Left lung (tissue), 4 donors: ENCODE measurements at regions not wholly inside any gene's neighbourhood (a gene's known extent, or its start where the extent isn't known, plus 50 kb on each side); places are given as distances from the start of the nearest gene placed in this dataset.

Experiments
- ATAC-seq: fragments of 200-7000 bp; cut with Tn5 transposase; one replicate; pipeline ENCODE4 v1.9.1; 2020; ENCODE audit warnings: moderate library complexity
- DNase-seq, 4 donors: peaks; one replicate each; pipeline ENCODE4 v3.0.0-alpha.2; 2013 to 2020
- H3K27ac ChIP-seq, 2 donors: fragments of 200-600 bp; sonication (generic) in 1 of 2; one replicate each; pipeline versions ENCODE4 v1.5.0 to v1.8.0; 2020 to 2021
- H3K27me3 ChIP-seq, 2 donors: fragments of 200-600 bp; sonication (generic) in 1 of 2; one replicate each; pipeline versions ENCODE4 v1.5.0 to v1.8.0; 2020 to 2021
- H3K36me3 ChIP-seq, 2 donors: fragments of 200-600 bp; sonication (generic) in 1 of 2; one replicate each; pipeline versions ENCODE4 v1.5.0 to v1.8.0; 2020 to 2021
- H3K4me1 ChIP-seq, 2 donors: fragments of 200-600 bp; one replicate each; pipeline ENCODE4 v1.8.0; 2021
- H3K4me3 ChIP-seq, 2 donors: fragments of 200-600 bp; sonication (generic) in 1 of 2; one replicate each; pipeline versions ENCODE4 v1.5.0 to v1.8.0; 2020 to 2021; ENCODE audit warnings: mild to moderate bottlenecking in 1 of 2
- H3K9me3 ChIP-seq, 2 donors: fragments of 200-600 bp; sonication (generic) in 1 of 2; one replicate each; pipeline versions ENCODE4 v1.5.0 to v1.8.0; 2020 to 2021
- intact Hi-C, 2 donors: fragments of 100-400 bp; cut with DNase I; formaldehyde crosslinking; loops; one replicate each; pipeline versions ENCODE4 v1.11.2 to v1.14.2; 2022
- TF ChIP-seq, protein P1 (sequence below), 2 donors: fragments of 200-600 bp; sonication (generic) in 1 of 2; IDR thresholded peaks; one replicate each; pipeline versions ENCODE4 v1.5.0 to v1.8.0; 2021; ENCODE audit warnings: antibody characterized with exemption in 2 of 2
- donor health status: DM: no; HTN: yes; CAD: no.
- donor health status: DM: no; HTN: no; CAD: no.

GRCh38 chr13:108495646-108496361 lies 133.6 kb upstream of the MYO16 start:
- intact Hi-C loops = no loop called here
- Histone ChIP-seq H3K4me1 (peaks cover 0 to 15% of the 10 kb centered on the region in 2 donors), H3K27ac (no peak overlapping the region), H3K36me3 (no peaks in the 10 kb centered on the region), H3K27me3 (peaks cover 5 to 49% of the 10 kb centered on the region in 2 donors), H3K9me3 (peaks cover 0 to 2% of the 10 kb centered on the region in 2 donors), H3K4me3 (peak overlapping the region; percentile 38 to 40)
- ATAC-seq = peak; percentile 73
- TF ChIP-seq, protein P1, sequence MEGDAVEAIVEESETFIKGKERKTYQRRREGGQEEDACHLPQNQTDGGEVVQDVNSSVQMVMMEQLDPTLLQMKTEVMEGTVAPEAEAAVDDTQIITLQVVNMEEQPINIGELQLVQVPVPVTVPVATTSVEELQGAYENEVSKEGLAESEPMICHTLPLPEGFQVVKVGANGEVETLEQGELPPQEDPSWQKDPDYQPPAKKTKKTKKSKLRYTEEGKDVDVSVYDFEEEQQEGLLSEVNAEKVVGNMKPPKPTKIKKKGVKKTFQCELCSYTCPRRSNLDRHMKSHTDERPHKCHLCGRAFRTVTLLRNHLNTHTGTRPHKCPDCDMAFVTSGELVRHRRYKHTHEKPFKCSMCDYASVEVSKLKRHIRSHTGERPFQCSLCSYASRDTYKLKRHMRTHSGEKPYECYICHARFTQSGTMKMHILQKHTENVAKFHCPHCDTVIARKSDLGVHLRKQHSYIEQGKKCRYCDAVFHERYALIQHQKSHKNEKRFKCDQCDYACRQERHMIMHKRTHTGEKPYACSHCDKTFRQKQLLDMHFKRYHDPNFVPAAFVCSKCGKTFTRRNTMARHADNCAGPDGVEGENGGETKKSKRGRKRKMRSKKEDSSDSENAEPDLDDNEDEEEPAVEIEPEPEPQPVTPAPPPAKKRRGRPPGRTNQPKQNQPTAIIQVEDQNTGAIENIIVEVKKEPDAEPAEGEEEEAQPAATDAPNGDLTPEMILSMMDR (IDR thresholded peaks at IDR 0.05) = no peak
- peak in 3 of 4 donors; percentile 28 to 82 (median 39) for DNase-seq

DNA sequence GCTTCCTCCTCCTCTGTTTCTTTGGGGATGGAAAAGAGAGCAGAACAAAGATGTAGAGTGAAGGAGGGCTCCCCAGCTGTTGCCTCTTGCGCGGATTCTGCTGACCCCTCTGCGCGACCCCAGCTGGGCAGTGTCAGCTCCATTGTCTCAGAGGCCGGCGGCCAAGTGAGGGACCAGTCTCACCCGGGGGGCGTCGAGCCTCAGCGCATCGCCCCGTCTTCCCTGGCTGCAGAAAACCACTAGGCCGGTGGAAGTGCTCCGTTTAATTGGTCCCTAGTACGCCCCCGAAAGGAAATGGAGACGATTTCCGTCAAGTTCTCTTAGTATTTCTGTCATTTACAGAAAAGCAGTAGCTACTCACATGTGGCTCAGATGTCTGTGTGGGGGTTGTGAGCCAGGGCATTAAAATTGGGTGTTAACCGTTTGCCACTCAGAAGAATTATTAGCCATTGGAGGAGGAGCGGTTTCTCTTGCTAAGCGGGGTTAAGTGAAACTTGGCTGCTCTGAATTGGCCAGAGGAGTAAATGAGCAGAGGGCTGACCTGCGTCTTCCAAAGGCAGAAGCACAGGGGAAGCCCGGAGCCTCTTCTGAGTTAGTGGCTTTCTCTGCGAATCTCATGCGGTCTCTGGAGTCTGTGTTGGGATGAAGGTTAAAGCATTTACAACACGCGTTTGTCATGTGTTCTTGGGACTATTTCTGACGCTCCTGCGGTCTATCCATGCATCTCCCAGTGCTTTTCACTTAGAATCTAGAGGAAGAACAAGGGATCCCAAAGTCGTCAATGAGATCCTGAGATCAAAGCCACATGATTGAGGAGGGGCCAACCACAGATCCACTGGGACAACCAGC lies 132.8 kb upstream of the MYO16 start:
- Histone ChIP-seq H3K4me3 (peak overlapping the region; percentile 38 to 40), H3K27me3 (peaks cover 5 to 49% of the 10 kb centered on the region in 2 donors), H3K27ac (no peak overlapping the region), H3K9me3 (no peaks in the 10 kb centered on the region), H3K4me1 (peaks cover 0 to 15% of the 10 kb centered on the region in 2 donors), H3K36me3 (no peaks in the 10 kb centered on the region)
- ATAC-seq = peak; percentile 58
- peak in 2 of 4 donors; percentile 16 to 26 for DNase-seq
- intact Hi-C loops = no loop called here
- TF ChIP-seq, protein P1 (IDR thresholded peaks at IDR 0.05) = no peak

DNA sequence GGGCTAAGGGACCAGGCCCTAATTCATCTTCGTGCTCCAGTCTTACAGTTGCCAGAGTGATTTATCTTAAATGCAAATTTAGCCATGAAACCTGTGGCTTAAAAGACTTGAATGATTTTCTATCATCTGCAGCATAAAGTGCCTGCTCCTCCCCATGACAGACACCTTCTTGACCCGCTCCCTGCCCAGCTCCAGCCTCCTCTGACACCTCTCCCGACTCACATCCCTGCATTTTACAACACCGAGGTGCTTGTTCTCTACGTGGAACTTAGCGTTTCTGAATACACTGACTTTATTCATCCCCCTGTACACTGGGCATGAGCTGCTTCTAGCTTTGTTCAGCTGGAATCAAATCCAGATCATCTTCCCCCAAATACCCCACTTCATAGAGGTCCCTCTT lies 128.7 kb upstream of the MYO16 start:
- no peaks in the 10 kb centered on the region for H3K9me3 ChIP-seq
- H3K27me3 ChIP-seq = peaks cover 0 to 25% of the 10 kb centered on the region in 2 donors
- H3K4me1 ChIP-seq = peaks cover 0 to 8% of the 10 kb centered on the region in 2 donors
- H3K36me3 ChIP-seq = no peaks in the 10 kb centered on the region
- DNase-seq = no peak
- H3K4me3 ChIP-seq = no peak overlapping the region
- TF ChIP-seq, protein P1 (IDR thresholded peaks at IDR 0.05) = no peak
- no peak overlapping the region for H3K27ac ChIP-seq
- intact Hi-C loops = loop anchor here in 1 of 2 donors (10.0 kb wide), 1 partner anchor 176 kb away; no protein-coding TSS in a partner anchor
- ATAC-seq = no peak

DNA sequence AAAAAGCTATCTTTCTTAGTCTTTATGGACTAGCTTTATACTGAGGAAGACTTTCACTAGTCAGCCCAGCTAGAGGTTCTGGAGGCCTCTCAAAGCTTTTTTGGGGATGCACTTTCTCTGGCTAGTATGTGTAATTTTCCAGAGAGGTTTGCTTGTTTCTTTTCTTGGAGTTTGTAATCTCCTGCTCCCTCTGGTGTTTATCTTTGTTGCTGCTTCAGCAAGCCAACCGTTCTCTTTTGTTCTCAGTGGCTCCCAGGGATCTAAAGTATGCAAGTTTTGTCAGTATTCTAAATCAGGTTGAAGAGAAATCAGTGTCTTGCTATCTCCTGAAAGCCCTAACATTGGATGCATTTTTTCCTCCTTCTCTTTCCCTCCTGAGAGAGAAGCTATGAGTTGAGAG lies 121.1 kb upstream of the MYO16 start:
- no peak overlapping the region for H3K27ac ChIP-seq
- DNase-seq (no peak), ATAC-seq (peak; percentile 87)
- H3K9me3 ChIP-seq = no peaks in the 10 kb centered on the region
- no peaks in the 10 kb centered on the region for H3K27me3 ChIP-seq
- no peak overlapping the region for H3K4me3 ChIP-seq
- intact Hi-C loops = loop anchor here in 1 of 2 donors (10.0 kb wide), 1 partner anchor 183 kb away; no protein-coding TSS in a partner anchor
- H3K4me1 ChIP-seq = no peaks in the 10 kb centered on the region
- TF ChIP-seq, protein P1 (IDR thresholded peaks at IDR 0.05) = peak; percentile 41 to 47
- H3K36me3 ChIP-seq = no peaks in the 10 kb centered on the region

DNA sequence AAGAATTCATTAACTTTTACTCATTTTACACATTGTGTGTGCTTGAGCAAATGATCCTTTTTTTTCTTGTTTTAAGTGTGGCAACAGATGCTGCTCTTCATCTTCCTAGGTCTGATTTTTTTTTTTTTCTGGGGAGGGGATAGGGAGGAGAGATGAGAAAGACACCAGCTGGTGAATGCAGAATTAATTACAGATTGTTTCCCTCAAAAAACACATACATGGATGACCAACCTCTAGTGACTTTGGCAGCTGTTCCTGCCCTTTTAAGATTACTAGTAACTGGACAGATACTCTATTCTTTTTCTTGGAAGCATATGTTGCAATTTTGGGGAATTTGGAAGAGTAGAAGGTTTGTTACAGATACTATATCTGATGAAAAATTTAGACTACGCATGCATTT lies 103.6 kb upstream of the MYO16 start:
- ATAC-seq = no peak
- Histone ChIP-seq H3K27ac (no peak overlapping the region), H3K4me1 (no peaks in the 10 kb centered on the region), H3K9me3 (no peaks in the 10 kb centered on the region), H3K27me3 (no peaks in the 10 kb centered on the region), H3K36me3 (no peaks in the 10 kb centered on the region), H3K4me3 (no peak overlapping the region)
- peak in 2 of 4 donors; percentile 81 to 87 for DNase-seq
- intact Hi-C loops = no loop called here
- TF ChIP-seq, protein P1 (IDR thresholded peaks at IDR 0.05) = no peak
